Tibial nerve (tissue), 4 donors: ENCODE measurements at regions not wholly inside any gene's neighbourhood (a gene's known extent, or its start where the extent isn't known, plus 50 kb on each side); places are given as distances from the start of the nearest gene placed in this dataset.

Source experiments
- DNase-seq, 2 donors: peaks; one replicate each; pipeline ENCODE4 v3.0.0-alpha.2; 2019; ENCODE audit warnings: low spot score in 2 of 2
- H3K27ac ChIP-seq, 4 donors: fragments of 200-600 bp; sonication (generic) in 3 of 4; one replicate each; pipeline ENCODE4 v1.5.1; 2017 to 2019; ENCODE audit warnings: mild to moderate bottlenecking in 1 of 4
- H3K27me3 ChIP-seq, 2 donors: fragments of 200-600 bp; sonication (generic) in 1 of 2; one replicate each; pipeline versions ENCODE4 v1.5.1 to v1.6.0; 2017 to 2019
- H3K36me3 ChIP-seq, 3 donors: fragments of 200-600 bp; sonication (generic); one replicate each; pipeline ENCODE4 v1.5.1; 2018 to 2019
- H3K4me1 ChIP-seq, 4 donors: fragments of 200-600 bp; sonication (generic) in 3 of 4; one replicate each; pipeline ENCODE4 v1.5.1; 2017 to 2019
- H3K4me3 ChIP-seq, 4 donors: fragments of 200-600 bp; sonication (generic) in 3 of 4; one replicate each; pipeline ENCODE4 v1.5.1; 2017 to 2019; ENCODE audit warnings: mild to moderate bottlenecking in 1 of 4, moderate library complexity in 1 of 4
- H3K9me3 ChIP-seq, 4 donors: fragments of 200-600 bp; sonication (generic) in 3 of 4; one replicate each; pipeline ENCODE4 v1.5.1; 2017 to 2019
- EP300 ChIP-seq, 2 donors: sonication (generic); formaldehyde crosslinking; IDR thresholded peaks; one replicate each; pipeline ENCODE4 v1.6.1; 2017; ENCODE audit warnings: antibody characterized with exemption in 2 of 2, mild to moderate bottlenecking in 1 of 2
- POLR2A ChIP-seq, 2 donors: fragments of 450-650 bp; IDR thresholded peaks; one replicate each; pipeline ENCODE4 v1.6.1; 2017; ENCODE audit warnings: antibody characterized with exemption in 2 of 2, mild to moderate bottlenecking in 2 of 2, moderate library complexity in 2 of 2
- WGBS, 2 donors: methylation state at CpG; one replicate each; pipeline ENCODE4 v1.1.5; 2018; 5-methylcytosine and 5-hydroxymethylcytosine counted together
- TF ChIP-seq, protein P1 (sequence below), 5 experiments: fragments of 200-600 bp in 3 of 5; fragments of 450-650 bp in 2 of 5; sonication (generic) in 3 of 5; IDR thresholded peaks; one replicate each; pipeline ENCODE4 v1.5.1; 2016 to 2019; ENCODE audit warnings: antibody characterized with exemption in 5 of 5, mild to moderate bottlenecking in 3 of 5, moderate library complexity in 2 of 5

DNA sequence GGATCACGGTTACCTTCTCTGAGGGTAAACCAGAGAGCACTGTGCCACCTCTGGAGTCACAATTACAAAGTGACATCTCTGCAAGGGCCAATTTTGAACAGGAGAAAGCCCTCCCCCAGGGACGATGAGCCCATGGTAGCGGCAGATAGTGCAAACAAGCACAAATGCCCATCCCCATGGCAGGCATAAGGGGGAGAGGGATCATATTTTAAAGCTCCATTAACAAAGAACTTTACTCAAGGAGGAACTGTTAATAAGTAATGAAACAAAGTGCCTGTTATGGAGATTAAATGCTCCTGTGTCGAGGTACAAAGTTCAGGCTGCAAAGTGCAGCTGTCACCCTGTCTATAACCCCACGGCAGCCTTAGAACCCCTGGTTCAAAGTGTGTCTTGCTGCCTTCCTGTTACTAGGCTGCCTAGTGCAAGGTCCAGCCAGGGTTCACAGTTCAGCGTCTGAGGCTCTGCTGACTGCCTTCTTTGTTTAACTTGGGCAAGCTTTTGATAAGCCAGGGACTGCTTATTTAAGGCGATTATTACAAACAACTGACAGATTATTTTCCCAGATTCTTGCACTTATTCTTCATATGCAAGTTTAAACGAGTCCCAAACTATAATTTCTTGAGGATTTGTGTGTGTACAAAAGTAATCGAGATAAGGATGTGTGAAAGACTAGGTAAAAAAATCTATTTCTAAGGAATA lies 75.7 kb upstream of the NRIP1 start:
- H3K4me3 ChIP-seq = no peak overlapping the region
- TF ChIP-seq EP300 (IDR thresholded peaks at IDR 0.05) = no peak
- TF ChIP-seq, protein P1, sequence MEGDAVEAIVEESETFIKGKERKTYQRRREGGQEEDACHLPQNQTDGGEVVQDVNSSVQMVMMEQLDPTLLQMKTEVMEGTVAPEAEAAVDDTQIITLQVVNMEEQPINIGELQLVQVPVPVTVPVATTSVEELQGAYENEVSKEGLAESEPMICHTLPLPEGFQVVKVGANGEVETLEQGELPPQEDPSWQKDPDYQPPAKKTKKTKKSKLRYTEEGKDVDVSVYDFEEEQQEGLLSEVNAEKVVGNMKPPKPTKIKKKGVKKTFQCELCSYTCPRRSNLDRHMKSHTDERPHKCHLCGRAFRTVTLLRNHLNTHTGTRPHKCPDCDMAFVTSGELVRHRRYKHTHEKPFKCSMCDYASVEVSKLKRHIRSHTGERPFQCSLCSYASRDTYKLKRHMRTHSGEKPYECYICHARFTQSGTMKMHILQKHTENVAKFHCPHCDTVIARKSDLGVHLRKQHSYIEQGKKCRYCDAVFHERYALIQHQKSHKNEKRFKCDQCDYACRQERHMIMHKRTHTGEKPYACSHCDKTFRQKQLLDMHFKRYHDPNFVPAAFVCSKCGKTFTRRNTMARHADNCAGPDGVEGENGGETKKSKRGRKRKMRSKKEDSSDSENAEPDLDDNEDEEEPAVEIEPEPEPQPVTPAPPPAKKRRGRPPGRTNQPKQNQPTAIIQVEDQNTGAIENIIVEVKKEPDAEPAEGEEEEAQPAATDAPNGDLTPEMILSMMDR (IDR thresholded peaks at IDR 0.05) = no peak
- no peak for TF ChIP-seq POLR2A (IDR thresholded peaks at IDR 0.05)
- H3K4me1 ChIP-seq = peaks cover 0 to 23% (median 5%) of the 10 kb centered on the region in 4 donors
- no peaks in the 10 kb centered on the region for H3K36me3 ChIP-seq
- 24 to 29% methylated on average over 9 of the region's 9 CpGs for WGBS, 2 donors
- no peak for DNase-seq
- H3K9me3 ChIP-seq = no peaks in the 10 kb centered on the region
- no peaks in the 10 kb centered on the region for H3K27me3 ChIP-seq
- no peak overlapping the region for H3K27ac ChIP-seq

DNA sequence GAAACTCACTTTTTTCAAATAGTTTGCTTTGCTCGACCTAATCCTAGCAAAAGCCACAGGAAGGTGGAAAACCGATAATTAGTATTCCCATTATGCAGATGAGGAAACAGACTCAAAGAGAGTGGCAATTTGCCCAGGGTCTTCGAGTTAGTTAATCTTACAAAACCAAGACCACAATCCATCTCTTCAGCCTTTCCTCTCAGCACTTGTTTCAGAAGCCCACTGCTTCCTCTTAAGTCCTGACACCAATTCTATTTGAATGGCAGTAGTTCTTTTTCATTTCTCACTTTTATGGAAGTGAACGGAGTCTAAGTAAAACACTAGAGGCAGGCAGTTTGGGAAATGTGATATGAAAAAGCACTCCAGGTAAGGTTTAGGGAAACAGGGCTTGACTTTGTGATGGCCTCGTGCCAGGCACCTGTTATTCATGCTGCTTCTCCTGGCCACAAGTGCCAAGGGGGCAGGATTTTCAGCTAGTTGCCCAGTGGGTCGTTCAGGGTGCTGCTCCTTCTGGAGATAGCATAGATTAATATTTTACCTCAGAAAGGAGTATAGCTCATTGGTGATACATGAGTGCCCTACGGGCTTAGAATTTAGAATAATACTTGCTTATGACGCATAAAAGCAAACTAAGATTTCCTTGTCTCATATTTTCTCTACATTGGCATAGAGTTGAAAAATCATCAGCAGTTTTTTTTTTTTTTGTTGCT lies 76.6 kb upstream of the NRIP1 start:
- Histone ChIP-seq H3K9me3 (no peaks in the 10 kb centered on the region), H3K27me3 (no peaks in the 10 kb centered on the region), H3K36me3 (no peaks in the 10 kb centered on the region), H3K4me3 (no peak overlapping the region), H3K27ac (no peak overlapping the region), H3K4me1 (peaks cover 0 to 23% (median 5%) of the 10 kb centered on the region in 4 donors)
- no peak for DNase-seq
- WGBS, 2 donors = 55% methylated on average over 8 of the region's 8 CpGs
- TF ChIP-seq POLR2A (IDR thresholded peaks at IDR 0.05) = no peak
- TF ChIP-seq EP300 (IDR thresholded peaks at IDR 0.05) = no peak
- TF ChIP-seq, protein P1 (IDR thresholded peaks at IDR 0.05) = no peak

DNA sequence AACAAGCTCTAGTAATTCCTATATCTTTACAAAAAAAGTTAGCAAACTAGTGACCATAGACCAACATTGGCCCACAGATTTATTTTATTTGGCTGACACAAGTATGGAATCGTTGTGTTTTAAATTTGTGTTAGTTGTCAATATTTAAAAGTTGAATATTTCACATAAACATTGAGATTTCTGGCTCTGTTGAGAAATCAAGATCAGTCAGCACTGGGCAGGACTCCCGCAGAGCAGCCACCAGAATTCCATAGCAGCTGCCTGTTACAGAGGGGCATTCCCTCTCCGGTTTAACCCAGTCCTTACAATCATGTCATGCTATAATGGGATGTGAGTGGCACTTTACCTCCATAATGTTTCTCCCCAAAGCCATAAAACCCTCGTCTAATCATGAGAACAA lies 79.2 kb upstream of the NRIP1 start:
- no peaks in the 10 kb centered on the region for H3K36me3 ChIP-seq
- H3K4me1 ChIP-seq = peaks cover 0 to 17% (median 5%) of the 10 kb centered on the region in 4 donors
- no peak for DNase-seq
- H3K27me3 ChIP-seq = no peaks in the 10 kb centered on the region
- WGBS, 2 donors = 54 to 60% methylated on average over 4 of the region's 4 CpGs
- TF ChIP-seq EP300 (IDR thresholded peaks at IDR 0.05) = no peak
- H3K4me3 ChIP-seq = no peak overlapping the region
- H3K27ac ChIP-seq = no peak overlapping the region
- no peaks in the 10 kb centered on the region for H3K9me3 ChIP-seq

DNA sequence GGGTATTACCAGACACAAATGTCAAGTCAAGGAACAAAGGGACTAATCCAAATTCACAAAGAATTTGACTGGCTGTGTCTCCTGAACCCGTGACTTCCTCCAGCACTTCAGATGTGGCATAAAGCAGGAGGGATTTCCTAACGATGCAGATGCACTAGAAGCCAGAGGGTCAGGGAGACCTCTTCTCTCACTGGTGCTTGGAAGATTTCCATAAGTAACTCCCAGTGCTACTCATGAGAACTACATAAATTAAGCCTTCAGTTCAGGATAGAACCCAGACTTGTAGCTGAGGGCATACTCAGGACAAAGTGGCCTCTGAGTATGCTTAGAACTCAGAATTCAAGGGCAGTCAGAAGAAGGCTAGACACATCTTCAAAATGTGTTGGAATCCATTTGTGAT lies 83.6 kb upstream of the NRIP1 start:
- 64 to 69% methylated on average over 2 of the region's 2 CpGs for WGBS, 2 donors

DNA sequence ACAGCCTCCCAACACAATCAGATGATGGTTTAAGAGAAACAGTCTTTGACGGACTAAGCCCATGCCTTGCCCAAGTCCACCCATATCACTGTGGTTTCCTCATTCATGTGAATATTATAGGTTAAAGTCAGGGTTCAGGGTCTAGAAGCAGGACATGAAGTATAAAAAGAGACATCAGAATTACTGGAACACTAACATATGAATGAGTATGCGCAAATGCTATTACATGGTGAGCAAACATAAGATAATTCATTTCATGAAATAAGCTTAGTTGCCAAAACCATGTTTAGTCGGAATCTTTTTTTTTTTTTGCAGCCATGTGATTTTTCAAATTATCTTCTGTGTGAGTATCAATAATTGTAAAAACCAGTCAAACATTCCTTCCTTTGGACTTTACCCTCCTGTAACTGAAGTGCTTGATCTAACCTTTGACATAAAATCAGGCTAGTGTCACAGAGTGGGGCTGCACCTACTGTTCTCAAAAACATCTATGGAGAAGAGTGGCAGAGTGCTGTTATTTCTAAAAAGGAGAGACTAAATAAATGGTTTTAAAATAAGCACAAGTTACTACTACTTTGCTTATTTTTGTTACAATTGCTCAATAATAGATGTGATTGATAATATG lies 84.9 kb upstream of the NRIP1 start:
- no peak overlapping the region for H3K27ac ChIP-seq
- 94 to 96% methylated on average over 3 of the region's 3 CpGs for WGBS, 2 donors
- H3K27me3 ChIP-seq = no peaks in the 10 kb centered on the region
- DNase-seq = no peak
- H3K4me1 ChIP-seq = no peaks in the 10 kb centered on the region
- TF ChIP-seq, protein P1 (IDR thresholded peaks at IDR 0.05) = no peak
- TF ChIP-seq POLR2A (IDR thresholded peaks at IDR 0.05) (no peak), EP300 (IDR thresholded peaks at IDR 0.05) (no peak)
- H3K9me3 ChIP-seq = no peaks in the 10 kb centered on the region
- no peaks in the 10 kb centered on the region for H3K36me3 ChIP-seq
- no peak overlapping the region for H3K4me3 ChIP-seq

More for the DNA sequence above, 83.6 kb upstream of the NRIP1 start:
- H3K4me1 ChIP-seq = no peaks in the 10 kb centered on the region
- H3K27ac ChIP-seq = no peak overlapping the region
- TF ChIP-seq, protein P1 (IDR thresholded peaks at IDR 0.05) = no peak
- TF ChIP-seq POLR2A (IDR thresholded peaks at IDR 0.05) (no peak), EP300 (IDR thresholded peaks at IDR 0.05) (no peak)
- H3K27me3 ChIP-seq = no peaks in the 10 kb centered on the region
- H3K36me3 ChIP-seq = no peaks in the 10 kb centered on the region
- no peaks in the 10 kb centered on the region for H3K9me3 ChIP-seq
- no peak overlapping the region for H3K4me3 ChIP-seq
- DNase-seq = no peak
